HEK293 (cell line): ENCODE measurements at regions not wholly inside any gene's neighbourhood (a gene's known extent, or its start where the extent isn't known, plus 50 kb on each side); places are given as distances from the start of the nearest gene placed in this dataset.

ENCODE experiments used
- CTCF ChIA-PET: fragments of 350-600 bp; formaldehyde crosslinking; extraction: SDS; loops from one replicate; lab custom pipeline; 2021; ENCODE audit warnings: antibody characterized with exemption; lab: Yijun Ruan, JAX
- POLR2A ChIA-PET: fragments of 300-600 bp; formaldehyde crosslinking; extraction: SDS; loops from one replicate; lab custom pipeline; 2020; ENCODE audit warnings: antibody characterized with exemption, inconsistent platforms; lab: Yijun Ruan, JAX
- H3K27ac ChIP-seq: fragments of 200-500 bp; sonication (Bioruptor generic); 2 replicates; pipeline ENCODE4 v1.5.1; 2014; ENCODE audit warnings: low read depth, low read length, control low read depth, inconsistent platforms; ENCODE audit errors: extremely low read depth
- H3K36me3 ChIP-seq, 2 experiments: fragments of 200-500 bp in 1 of 2; sonication (Bioruptor generic) in 1 of 2; 1 replicate in 1 of 2; 2 replicates in 1 of 2; pipeline ENCODE4 v1.5.1; 2014 to 2017; ENCODE audit warnings: inconsistent platforms in 2 of 2, low read length in 2 of 2; ENCODE audit not compliant: control insufficient read depth in 2 of 2, insufficient read depth in 1 of 2
- H3K4me1 ChIP-seq: fragments of 200-500 bp; sonication (Bioruptor generic); 2 replicates; pipeline ENCODE4 v1.5.1; 2014; ENCODE audit warnings: mild to moderate bottlenecking, low read length, inconsistent platforms; ENCODE audit not compliant: control insufficient read depth, insufficient read depth
- H3K4me3 ChIP-seq: 2 replicates; pipeline ENCODE4 v1.5.1; 2011; ENCODE audit warnings: low read depth, mild to moderate bottlenecking, control low read depth, low read length, moderate library complexity
- H3K9me3 ChIP-seq: fragments of 200-500 bp; sonication (Bioruptor generic); 2 replicates; pipeline ENCODE4 v1.5.1; 2014; ENCODE audit warnings: low read depth, low read length, inconsistent platforms; ENCODE audit not compliant: control insufficient read depth, insufficient read depth
- CTCF ChIP-seq: fragments of 450-650 bp; formaldehyde crosslinking; IDR thresholded peaks from 2 replicates; pipeline ENCODE4 v1.5.1; 2016; ENCODE audit warnings: missing biosample characterization, missing genetic modification characterization
- HIC1 ChIP-seq: fragments of 450-650 bp; formaldehyde crosslinking; IDR thresholded peaks from 2 replicates; pipeline ENCODE4 v1.5.1; 2016; ENCODE audit warnings: missing biosample characterization, missing genetic modification characterization
- PRDM10 ChIP-seq: fragments of 450-650 bp; formaldehyde crosslinking; IDR thresholded peaks from 2 replicates; pipeline ENCODE4 v1.5.1; 2016; ENCODE audit warnings: missing biosample characterization, missing genetic modification characterization
- YY1 ChIP-seq: fragments of 450-650 bp; formaldehyde crosslinking; IDR thresholded peaks from 2 replicates; pipeline ENCODE4 v1.5.1; 2018; ENCODE audit warnings: missing biosample characterization, missing genetic modification characterization
- ZBTB1 ChIP-seq: fragments of 450-650 bp; formaldehyde crosslinking; IDR thresholded peaks from 2 replicates; pipeline ENCODE4 v1.5.1; 2016; ENCODE audit warnings: missing biosample characterization, missing genetic modification characterization
- ZBTB49 ChIP-seq: fragments of 450-650 bp; formaldehyde crosslinking; IDR thresholded peaks from 2 replicates; pipeline ENCODE4 v1.5.1; 2016; ENCODE audit warnings: missing biosample characterization, missing genetic modification characterization, low read depth
- ZNF132 ChIP-seq: fragments of 450-650 bp; formaldehyde crosslinking; IDR thresholded peaks from 2 replicates; pipeline ENCODE4 v1.5.1; 2017; ENCODE audit warnings: missing biosample characterization, missing genetic modification characterization, borderline replicate concordance
- ZNF169 ChIP-seq: fragments of 450-650 bp; formaldehyde crosslinking; IDR thresholded peaks from 2 replicates; pipeline ENCODE4 v1.5.1; 2016; ENCODE audit warnings: missing biosample characterization, missing genetic modification characterization
- ZNF214 ChIP-seq: fragments of 450-650 bp; formaldehyde crosslinking; IDR thresholded peaks from 2 replicates; pipeline ENCODE4 v1.5.1; 2017; ENCODE audit warnings: missing biosample characterization, mild to moderate bottlenecking, missing genetic modification characterization, borderline replicate concordance
- ZNF292 ChIP-seq: fragments of 450-650 bp; formaldehyde crosslinking; IDR thresholded peaks from 2 replicates; pipeline ENCODE4 v1.5.1; 2016; ENCODE audit warnings: low read depth, missing biosample characterization, missing genetic modification characterization, borderline replicate concordance
- ZNF341 ChIP-seq: fragments of 450-650 bp; formaldehyde crosslinking; IDR thresholded peaks from 2 replicates; pipeline ENCODE4; 2016; ENCODE audit warnings: low read depth, missing biosample characterization, missing genetic modification characterization
- ZNF416 ChIP-seq: fragments of 450-650 bp; formaldehyde crosslinking; IDR thresholded peaks from 2 replicates; pipeline ENCODE4 v1.5.1; 2016; ENCODE audit warnings: missing biosample characterization, missing genetic modification characterization
- ZNF423 ChIP-seq: fragments of 450-650 bp; formaldehyde crosslinking; IDR thresholded peaks from 2 replicates; pipeline ENCODE4 v1.5.1; 2016; ENCODE audit warnings: missing biosample characterization, missing genetic modification characterization
- ZNF473 ChIP-seq: fragments of 450-650 bp; formaldehyde crosslinking; IDR thresholded peaks from 2 replicates; pipeline ENCODE4 v1.5.1; 2017; ENCODE audit warnings: missing biosample characterization, missing genetic modification characterization
- ZNF521 ChIP-seq: fragments of 450-650 bp; formaldehyde crosslinking; IDR thresholded peaks from 2 replicates; pipeline ENCODE4 v1.5.1; 2017; ENCODE audit warnings: missing biosample characterization, mild to moderate bottlenecking, missing genetic modification characterization
- ZNF549 ChIP-seq: fragments of 450-650 bp; IDR thresholded peaks from 2 replicates; pipeline ENCODE4 v1.5.1; 2018; ENCODE audit warnings: missing biosample characterization, missing genetic modification characterization, mild to moderate bottlenecking, inconsistent platforms, moderate library complexity
- ZNF777 ChIP-seq: fragments of 450-650 bp; formaldehyde crosslinking; IDR thresholded peaks from 2 replicates; pipeline ENCODE4 v1.5.1; 2017; ENCODE audit warnings: missing biosample characterization, missing genetic modification characterization, borderline replicate concordance
- ZNF830 ChIP-seq: fragments of 450-650 bp; IDR thresholded peaks from 2 replicates; pipeline ENCODE4 v1.5.0; 2018; ENCODE audit warnings: missing biosample characterization, missing genetic modification characterization, low read depth, mild to moderate bottlenecking, moderate library complexity
- ZSCAN18 ChIP-seq: fragments of 450-650 bp; formaldehyde crosslinking; IDR thresholded peaks from 2 replicates; pipeline ENCODE4 v1.5.1; 2016; ENCODE audit warnings: missing biosample characterization, missing genetic modification characterization

GRCh38 chr11:116538677-116539076, 234.1 kb downstream of the BUD13 start:
- TF ChIP-seq ZNF830 (no peak), CTCF (tag by site-specific recombination) (no peak), ZNF549 (tag by site-specific recombination) (no peak), ZBTB1 (tag by site-specific recombination) (no peak), ZNF292 (tag by site-specific recombination) (no peak), ZBTB49 (tag by site-specific recombination) (no peak), ZNF169 (tag by site-specific recombination) (no peak)
- no peaks in the 10 kb centered on the region for H3K36me3 ChIP-seq
- ChIA-PET POLR2A (no interaction called here), CTCF (interaction anchor here (0.6 to 1.0 kb wide), 2 partner anchors 39 to 561 kb away, joined by 4 read pairs; no protein-coding TSS in a partner anchor)
- H3K9me3 ChIP-seq, result no peaks in the 10 kb centered on the region
- no peak overlapping the region for H3K4me3 ChIP-seq
- H3K27ac ChIP-seq, result no peak overlapping the region
- H3K4me1 ChIP-seq, result no peaks in the 10 kb centered on the region

GRCh38 chr11:116537709-116538108, 235.1 kb downstream of the BUD13 start:
- CTCF ChIA-PET, result no interaction called here
- Histone ChIP-seq H3K36me3 (no peaks in the 10 kb centered on the region), H3K27ac (no peak overlapping the region), H3K4me1 (no peaks in the 10 kb centered on the region), H3K9me3 (no peaks in the 10 kb centered on the region), H3K4me3 (no peak overlapping the region)
- POLR2A ChIA-PET, result no interaction called here
- no peak for TF ChIP-seq YY1 (tag by site-specific recombination)
- no peak for TF ChIP-seq ZNF132 (tag by site-specific recombination)
- no peak for TF ChIP-seq ZSCAN18 (tag by site-specific recombination)
- no peak for TF ChIP-seq ZNF777 (tag by site-specific recombination)
- no peak for TF ChIP-seq ZNF521 (tag by site-specific recombination)
- no peak for TF ChIP-seq HIC1
- no peak for TF ChIP-seq ZNF341 (tag by site-specific recombination)
- TF ChIP-seq ZNF214 (tag by site-specific recombination), result no peak
- no peak for TF ChIP-seq ZNF169 (tag by site-specific recombination)
- TF ChIP-seq PRDM10 (tag by site-specific recombination), result no peak
- no peak for TF ChIP-seq ZNF423 (tag by site-specific recombination)
- no peak for TF ChIP-seq ZNF416 (tag by site-specific recombination)
- TF ChIP-seq ZNF473 (tag by site-specific recombination), result no peak
